ENCODE measurements at regions not wholly inside any gene's neighbourhood (a gene's known extent, or its start where the extent isn't known, plus 50 kb on each side); places are given as distances from the start of the nearest gene placed in this dataset.
"Not testable (repeated sequence)": the region's sequence is repeated elsewhere in the genome, so short reads cannot be mapped to it uniquely, and the experiment has no call there.

DNA sequence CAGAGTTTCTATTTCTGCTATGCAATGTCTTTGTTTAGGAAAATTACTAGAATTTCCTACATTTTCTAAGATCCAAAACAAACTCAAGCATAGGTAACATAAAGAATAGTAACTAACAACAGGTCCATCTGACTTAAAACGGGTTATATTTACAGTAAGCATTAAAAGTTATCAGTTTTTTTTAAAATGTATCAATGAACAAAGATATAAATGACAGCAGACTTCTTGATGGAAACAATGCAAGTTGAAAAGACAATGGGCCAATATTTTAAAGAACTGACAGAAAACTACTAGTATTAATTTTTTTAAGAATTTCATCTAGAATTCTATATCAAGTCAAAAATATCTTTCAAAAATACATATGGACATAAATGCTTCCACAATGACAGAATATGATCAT lies 367.1 kb upstream of the MGAT4C start:
- ATAC-seq (no peak), DNase-seq (ENCODE audit: low spot score) (no peak)
- H3K27ac Mint-ChIP-seq = no peak overlapping the region
- H3K27me3 Mint-ChIP-seq = no peaks in the 10 kb centered on the region
- H3K36me3 Mint-ChIP-seq = peaks cover 12% of the 10 kb centered on the region
- H3K4me1 Mint-ChIP-seq (ENCODE audit: low read depth in 2 of 2) = no peaks in the 10 kb centered on the region
- no peak overlapping the region for H3K4me3 Mint-ChIP-seq
- H3K9me3 Mint-ChIP-seq = peaks cover 14% of the 10 kb centered on the region

GRCh38 chr12:86621957-86622356 lies 365.8 kb upstream of the MGAT4C start:
- Mint-ChIP-seq H3K27ac (no peak overlapping the region), H3K4me1 (ENCODE audit: low read depth in 2 of 2) (no peaks in the 10 kb centered on the region), H3K9me3 (peaks cover 11% of the 10 kb centered on the region), H3K27me3 (no peaks in the 10 kb centered on the region), H3K4me3 (no peak overlapping the region), H3K36me3 (peaks cover 5% of the 10 kb centered on the region)
- no peak for DNase-seq (ENCODE audit: low spot score)
- ATAC-seq = no peak

GRCh38 chr12:86613311-86613710 lies 357.1 kb upstream of the MGAT4C start:
- ATAC-seq = no peak
- Mint-ChIP-seq H3K4me1 (ENCODE audit: low read depth in 2 of 2) (no peaks in the 10 kb centered on the region), H3K27ac (no peak overlapping the region), H3K36me3 (no peaks in the 10 kb centered on the region), H3K9me3 (peaks cover 10% of the 10 kb centered on the region), H3K27me3 (no peaks in the 10 kb centered on the region), H3K4me3 (no peak overlapping the region)
- DNase-seq (ENCODE audit: low spot score) = no peak

GRCh38 chr12:86608638-86609037 lies 352.4 kb upstream of the MGAT4C start:
- DNase-seq (ENCODE audit: low spot score) (no peak), ATAC-seq (no peak)
- Mint-ChIP-seq H3K36me3 (no peaks in the 10 kb centered on the region), H3K27ac (no peak overlapping the region), H3K27me3 (no peaks in the 10 kb centered on the region), H3K9me3 (peaks cover 10% of the 10 kb centered on the region), H3K4me3 (no peak overlapping the region), H3K4me1 (ENCODE audit: low read depth in 2 of 2) (no peaks in the 10 kb centered on the region)

DNA sequence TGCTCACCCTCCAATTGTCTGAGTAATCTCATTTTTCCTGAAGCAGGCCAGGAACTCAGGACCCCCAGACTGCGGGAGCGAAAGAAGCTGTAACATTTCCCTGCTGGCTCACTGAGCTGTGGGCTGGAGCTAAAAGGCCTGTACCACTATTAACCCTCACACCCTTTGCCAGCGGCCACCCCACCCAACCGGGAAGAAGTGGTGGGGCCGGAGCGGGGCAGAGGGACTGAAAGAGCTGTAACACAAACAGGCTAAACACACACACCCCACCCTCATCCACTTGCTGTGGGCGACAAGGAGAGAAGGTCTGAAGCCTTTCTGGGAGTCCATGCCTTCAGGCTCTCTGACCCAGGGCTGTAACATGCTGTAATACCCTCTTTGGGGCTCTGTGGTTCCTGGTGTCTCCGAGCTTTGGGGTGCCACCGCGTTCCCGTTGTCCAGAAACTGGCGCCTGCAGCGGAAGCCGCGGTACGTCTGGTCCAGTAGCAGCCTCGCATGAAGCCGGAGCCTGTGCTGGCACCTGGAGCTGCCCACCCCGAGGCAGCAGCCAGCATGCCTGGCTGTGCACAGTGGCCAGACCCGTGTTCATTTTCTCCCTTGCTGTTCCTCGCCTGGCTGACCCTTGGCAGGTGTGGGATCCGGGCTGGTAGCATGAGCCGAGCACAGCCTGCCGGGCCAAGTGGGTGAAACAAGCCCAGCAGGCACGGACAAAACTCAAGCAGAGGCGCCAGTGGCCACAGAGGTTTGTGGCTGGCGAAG lies 345.5 kb upstream of the MGAT4C start:
- no peaks in the 10 kb centered on the region for H3K27me3 Mint-ChIP-seq
- no peaks in the 10 kb centered on the region for H3K4me1 Mint-ChIP-seq (ENCODE audit: low read depth in 2 of 2)
- peaks cover 6% of the 10 kb centered on the region for H3K36me3 Mint-ChIP-seq
- no peak overlapping the region for H3K4me3 Mint-ChIP-seq
- peaks cover 6% of the 10 kb centered on the region for H3K9me3 Mint-ChIP-seq
- ATAC-seq = no peak
- no peak for DNase-seq (ENCODE audit: low spot score)
- no peak overlapping the region for H3K27ac Mint-ChIP-seq

DNA sequence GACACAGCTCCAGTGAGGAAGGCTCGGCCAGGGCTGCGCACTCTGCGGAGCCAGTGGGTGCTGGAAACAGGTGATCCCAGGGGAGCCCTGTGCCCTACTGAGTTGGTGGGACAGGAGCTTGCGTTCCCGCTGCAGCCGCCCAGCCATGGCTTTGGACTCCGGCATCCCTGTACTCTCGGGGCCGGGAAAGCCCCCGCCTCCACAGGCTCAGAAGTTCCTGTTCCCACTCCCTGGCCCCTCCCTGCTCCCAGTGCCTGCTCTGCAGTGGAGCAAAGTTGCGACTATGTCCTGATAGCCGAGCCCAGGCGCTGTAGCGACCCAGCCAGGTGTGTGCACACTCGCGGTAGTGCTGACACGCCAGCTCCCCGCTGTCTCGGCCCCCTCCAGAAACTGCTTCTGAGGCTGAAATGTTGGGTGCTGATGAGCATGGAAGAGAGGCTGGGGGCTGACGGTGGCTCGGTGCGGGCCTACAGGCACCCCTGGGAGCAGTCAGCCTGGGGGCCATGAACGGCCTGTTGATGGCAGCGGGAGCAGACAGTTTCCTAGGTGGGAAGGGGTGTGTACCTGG lies 344.6 kb upstream of the MGAT4C start:
- Mint-ChIP-seq H3K9me3 (peaks cover 4% of the 10 kb centered on the region), H3K4me3 (no peak overlapping the region), H3K4me1 (ENCODE audit: low read depth in 2 of 2) (no peaks in the 10 kb centered on the region), H3K36me3 (peaks cover 6% of the 10 kb centered on the region), H3K27ac (no peak overlapping the region), H3K27me3 (no peaks in the 10 kb centered on the region)
- DNase-seq (ENCODE audit: low spot score) (no peak), ATAC-seq (peak; percentile 13 to 32)

- H3K9me3 Mint-ChIP-seq = peaks cover 7% of the 10 kb centered on the region
- no peak overlapping the region for H3K4me3 Mint-ChIP-seq
- H3K36me3 Mint-ChIP-seq = peaks cover 11% of the 10 kb centered on the region
- no peaks in the 10 kb centered on the region for H3K27me3 Mint-ChIP-seq
- no peak overlapping the region for H3K27ac Mint-ChIP-seq
- no peaks in the 10 kb centered on the region for H3K4me1 Mint-ChIP-seq (ENCODE audit: low read depth in 2 of 2)
- DNase-seq (ENCODE audit: low spot score) (no peak), ATAC-seq (no peak)
These were observed 341.2 kb upstream of the MGAT4C start for GRCh38 chr12:86597431-86597830.

GRCh38 chr12:86590296-86590695 lies 334.1 kb upstream of the MGAT4C start:
- peaks cover 7% of the 10 kb centered on the region for H3K9me3 Mint-ChIP-seq
- peaks cover 5% of the 10 kb centered on the region for H3K36me3 Mint-ChIP-seq
- no peaks in the 10 kb centered on the region for H3K4me1 Mint-ChIP-seq (ENCODE audit: low read depth in 2 of 2)
- H3K27ac Mint-ChIP-seq = no peak overlapping the region
- DNase-seq (ENCODE audit: low spot score) (no peak), ATAC-seq (no peak)
- H3K27me3 Mint-ChIP-seq = no peaks in the 10 kb centered on the region
- no peak overlapping the region for H3K4me3 Mint-ChIP-seq

- ATAC-seq = no peak
These were observed 318.0 kb upstream of the MGAT4C start for GRCh38 chr12:86574143-86574542.

DNA sequence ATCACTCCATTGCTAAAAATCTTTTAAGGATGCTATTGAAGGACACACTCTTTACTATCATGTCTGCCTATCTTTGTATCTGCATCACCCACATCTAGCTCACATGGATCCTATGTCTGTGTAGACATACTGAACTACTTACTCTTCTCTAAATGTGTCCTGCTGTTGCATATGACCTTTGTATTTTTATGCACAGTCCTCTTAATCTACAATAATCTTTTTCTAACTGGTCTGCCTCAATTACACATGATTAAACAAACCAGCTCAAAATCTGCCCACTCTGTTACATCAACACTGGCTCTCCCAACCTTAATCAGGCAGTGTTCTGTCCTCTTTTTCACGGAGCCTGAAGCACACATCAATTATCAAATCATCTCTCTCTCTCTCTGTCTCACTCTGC lies 316.3 kb upstream of the MGAT4C start:
- Mint-ChIP-seq H3K4me3 (no peak overlapping the region), H3K27ac (no peak overlapping the region), H3K4me1 (ENCODE audit: low read depth in 2 of 2) (no peaks in the 10 kb centered on the region), H3K27me3 (no peaks in the 10 kb centered on the region), H3K9me3 (peaks cover 22% of the 10 kb centered on the region), H3K36me3 (no peaks in the 10 kb centered on the region)
- no peak for DNase-seq (ENCODE audit: low spot score)
- ATAC-seq = no peak

More at GRCh38 chr12:86574143-86574542, 318.0 kb upstream of the MGAT4C start:
- no peak for DNase-seq (ENCODE audit: low spot score)
- no peak overlapping the region for H3K4me3 Mint-ChIP-seq
- no peak overlapping the region for H3K27ac Mint-ChIP-seq
- no peaks in the 10 kb centered on the region for H3K4me1 Mint-ChIP-seq (ENCODE audit: low read depth in 2 of 2)
- no peaks in the 10 kb centered on the region for H3K27me3 Mint-ChIP-seq
- H3K9me3 Mint-ChIP-seq = peaks cover 21% of the 10 kb centered on the region
- no peaks in the 10 kb centered on the region for H3K36me3 Mint-ChIP-seq

- Mint-ChIP-seq H3K4me1 (ENCODE audit: low read depth in 2 of 2) (no peaks in the 10 kb centered on the region), H3K27ac (no peak overlapping the region), H3K9me3 (peaks cover 20% of the 10 kb centered on the region), H3K36me3 (peaks cover 5% of the 10 kb centered on the region), H3K27me3 (no peaks in the 10 kb centered on the region), H3K4me3 (no peak overlapping the region)
- no peak for ATAC-seq
- no peak for DNase-seq (ENCODE audit: low spot score)
These were observed 308.8 kb upstream of the MGAT4C start for GRCh38 chr12:86565038-86565437.

DNA sequence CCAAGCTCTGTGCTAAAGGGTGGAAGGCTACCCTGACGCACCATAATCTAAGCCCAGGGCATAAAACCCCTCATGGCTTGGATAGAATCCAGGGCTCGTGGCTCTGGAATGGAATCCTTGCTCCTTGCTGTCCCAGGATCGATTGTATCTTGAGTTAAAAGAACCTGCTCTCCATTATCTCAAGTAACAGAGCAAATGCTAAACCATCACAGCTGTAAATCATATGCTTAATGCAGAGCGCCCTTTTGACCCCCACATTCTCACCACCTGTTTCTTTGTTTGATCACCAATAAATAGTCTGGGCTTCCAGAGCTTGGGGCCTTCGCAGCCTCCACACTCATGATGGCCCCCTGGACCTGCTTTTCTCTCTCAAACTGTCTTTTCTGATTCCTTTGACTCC lies 299.3 kb upstream of the MGAT4C start:
- peaks cover 10% of the 10 kb centered on the region for H3K9me3 Mint-ChIP-seq
- ATAC-seq; H3K36me3 Mint-ChIP-seq; H3K4me1 Mint-ChIP-seq (ENCODE audit: low read depth in 2 of 2); H3K27ac Mint-ChIP-seq; H3K27me3 Mint-ChIP-seq; DNase-seq (ENCODE audit: low spot score); H3K4me3 Mint-ChIP-seq: not testable (repeated sequence)

DNA sequence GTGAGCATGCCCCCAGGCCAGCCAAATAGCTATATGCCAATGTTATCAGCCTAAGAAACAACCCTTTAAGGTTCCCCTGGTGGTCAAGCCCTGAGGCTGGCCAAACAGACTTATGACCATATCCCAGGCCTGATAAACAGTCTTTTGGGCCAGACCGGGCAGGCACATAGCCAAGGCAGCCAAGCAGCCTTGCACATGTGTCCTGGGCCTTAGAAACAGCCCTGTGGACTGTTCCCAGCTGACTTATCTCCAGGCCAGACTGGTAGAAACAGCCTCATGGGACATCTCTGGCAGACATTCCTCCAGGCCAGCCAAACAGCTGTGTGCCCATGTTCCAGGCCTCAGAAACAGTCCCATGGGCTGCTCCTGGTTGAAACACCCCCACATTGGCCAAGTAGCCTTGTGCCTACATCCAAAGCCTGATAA lies 295.0 kb upstream of the MGAT4C start:
- Mint-ChIP-seq H3K4me3 (no peak overlapping the region), H3K4me1 (ENCODE audit: low read depth in 2 of 2) (no peaks in the 10 kb centered on the region), H3K27me3 (no peaks in the 10 kb centered on the region), H3K27ac (no peak overlapping the region), H3K9me3 (peaks cover 6% of the 10 kb centered on the region), H3K36me3 (no peaks in the 10 kb centered on the region)
- ATAC-seq (no peak), DNase-seq (ENCODE audit: low spot score) (no peak)

GRCh38 chr12:86550218-86551145 lies 294.3 kb upstream of the MGAT4C start:
- no peak for DNase-seq (ENCODE audit: low spot score)
- Mint-ChIP-seq H3K36me3 (no peaks in the 10 kb centered on the region), H3K4me3 (no peak overlapping the region), H3K4me1 (ENCODE audit: low read depth in 2 of 2) (no peaks in the 10 kb centered on the region), H3K27me3 (no peaks in the 10 kb centered on the region), H3K9me3 (peaks cover 6% of the 10 kb centered on the region), H3K27ac (no peak overlapping the region)
- no peak for ATAC-seq
